IMR-90 (cell line): ENCODE measurements at regions not wholly inside any gene's neighbourhood (a gene's known extent, or its start where the extent isn't known, plus 50 kb on each side); places are given as distances from the start of the nearest gene placed in this dataset.

Experiments
- ATAC-seq: fragments of 200-7000 bp; cut with Tn5 transposase; 2 replicates; pipeline ENCODE4 v1.9.1; 2020; ENCODE audit warnings: low read depth, mild to moderate bottlenecking, moderate library complexity
- BruUV-seq: library from RNA; stranded (reverse); fragments of 400-500 nt; replicated peaks from 2 replicates; lab custom pipeline; 2021; lab: Mats Ljungman, UMichigan
- CTCF ChIA-PET: fragments of 300-600 bp; formaldehyde crosslinking; extraction: SDS; loops from one replicate; lab custom pipeline; 2021; ENCODE audit warnings: antibody characterized with exemption; lab: Yijun Ruan, JAX
- POLR2A ChIA-PET: fragments of 300-600 bp; sonication (Branson Sonifier 250); formaldehyde crosslinking; loops from one replicate; lab custom pipeline; 2022; ENCODE audit warnings: antibody characterized with exemption; ENCODE audit not compliant: unreplicated experiment; lab: Charles Lee
- DNase-seq: peaks from one replicate; pipeline ENCODE4 v3.0.0; 2013
- H2AFZ ChIP-seq: replicated peaks from 2 replicates; pipeline ENCODE3; 2013; ENCODE audit warnings: low read length, mild to moderate bottlenecking; ENCODE audit not compliant: poor library complexity
- H2AK5ac ChIP-seq: 2 replicates; pipeline ENCODE4 v1.6.1; 2013; ENCODE audit warnings: low read depth, low read length, inconsistent platforms
- H2AK9ac ChIP-seq: replicated peaks from 2 replicates; pipeline ENCODE3; 2013; ENCODE audit warnings: mild to moderate bottlenecking, low read depth, low read length, moderate library complexity; ENCODE audit not compliant: poor library complexity
- H2BK120ac ChIP-seq: 2 replicates; pipeline ENCODE4 v1.6.1; 2013; ENCODE audit warnings: low read depth, low read length, inconsistent platforms
- H2BK15ac ChIP-seq: 3 replicates; pipeline ENCODE4 v1.6.1; 2013; ENCODE audit warnings: low read depth, low read length, inconsistent platforms
- H2BK20ac ChIP-seq: 2 replicates; pipeline ENCODE4 v1.6.1; 2013; ENCODE audit warnings: low read depth, mild to moderate bottlenecking, inconsistent platforms, low read length, moderate library complexity
- H2BK5ac ChIP-seq: 2 replicates; pipeline ENCODE4 v1.6.1; 2013; ENCODE audit warnings: mild to moderate bottlenecking, low read depth, low read length, inconsistent platforms; ENCODE audit not compliant: poor library complexity, severe bottlenecking
- H3K14ac ChIP-seq: replicated peaks from 2 replicates; pipeline ENCODE4 v1.6.1; 2013; ENCODE audit warnings: low read depth, low read length, inconsistent platforms
- H3K18ac ChIP-seq: 2 replicates; pipeline ENCODE4 v1.6.1; 2013; ENCODE audit warnings: low read depth, low read length, control low read depth
- H3K23ac ChIP-seq: 2 replicates; pipeline ENCODE4 v1.6.1; 2013; ENCODE audit warnings: low read depth, low read length, inconsistent platforms
- H3K27ac ChIP-seq: 2 replicates; pipeline ENCODE4 v1.5.1; 2013; ENCODE audit warnings: mild to moderate bottlenecking, control low read depth, low read length; ENCODE audit not compliant: insufficient read depth
- H3K27me3 ChIP-seq: 2 replicates; pipeline ENCODE4 v1.6.1; 2013; ENCODE audit warnings: low read length; ENCODE audit not compliant: control insufficient read depth, insufficient read depth
- H3K36me3 ChIP-seq: 2 replicates; pipeline ENCODE4 v1.6.1; 2013; ENCODE audit warnings: low read length, mixed read lengths; ENCODE audit not compliant: control insufficient read depth, insufficient read depth
- H3K4ac ChIP-seq: 2 replicates; pipeline ENCODE4 v1.6.1; 2013; ENCODE audit warnings: low read depth, low read length, inconsistent platforms
- H3K4me1 ChIP-seq: 2 replicates; pipeline ENCODE4 v1.6.1; 2013; ENCODE audit warnings: low read length, mixed read lengths; ENCODE audit not compliant: control insufficient read depth, insufficient read depth
- H3K4me2 ChIP-seq: 2 replicates; pipeline ENCODE4 v1.6.1; 2013; ENCODE audit warnings: low read depth, mild to moderate bottlenecking, control low read depth, low read length, moderate library complexity
- H3K4me3 ChIP-seq: 2 replicates; pipeline ENCODE4 v1.5.1; 2013; ENCODE audit warnings: low read depth, mild to moderate bottlenecking, control low read depth, low read length, moderate library complexity; ENCODE audit not compliant: insufficient read depth
- H3K56ac ChIP-seq: 2 replicates; pipeline ENCODE4 v1.6.1; 2013; ENCODE audit warnings: low read length, inconsistent platforms; ENCODE audit not compliant: insufficient read depth; ENCODE audit errors: extremely low read depth
- H3K79me1 ChIP-seq, 2 experiments: 2 replicates each; pipeline ENCODE4 v1.6.1; 2013; ENCODE audit warnings: low read length in 2 of 2, inconsistent platforms in 1 of 2, low read depth in 1 of 2
- H3K9ac ChIP-seq: 2 replicates; pipeline ENCODE4 v1.6.1; 2013; ENCODE audit warnings: low read depth, low read length, control low read depth
- H3K9me1 ChIP-seq: 2 replicates; pipeline ENCODE4 v1.6.1; 2013; ENCODE audit warnings: low read length, inconsistent platforms; ENCODE audit not compliant: insufficient read depth
- H3K9me3 ChIP-seq: 2 replicates; pipeline ENCODE4 v1.6.1; 2013; ENCODE audit warnings: low read length; ENCODE audit not compliant: control insufficient read depth, insufficient read depth
- H4K20me1 ChIP-seq: 2 replicates; pipeline ENCODE4 v1.6.1; 2013; ENCODE audit warnings: low read length, inconsistent platforms; ENCODE audit not compliant: insufficient read depth
- H4K5ac ChIP-seq: 2 replicates; pipeline ENCODE4 v1.6.1; 2013; ENCODE audit warnings: mild to moderate bottlenecking, low read depth, low read length, control low read depth
- H4K8ac ChIP-seq, 2 experiments: 2 replicates each; pipeline ENCODE4 v1.6.1; 2013; ENCODE audit warnings: low read depth in 2 of 2, low read length in 2 of 2, control low read depth in 1 of 2, inconsistent platforms in 1 of 2
- H4K91ac ChIP-seq: 2 replicates; pipeline ENCODE4 v1.6.1; 2013; ENCODE audit warnings: low read depth, low read length, inconsistent platforms; ENCODE audit not compliant: insufficient read depth
- CHD1 ChIP-seq: IDR thresholded peaks from 2 replicates; pipeline ENCODE4 v1.6.1; 2012; ENCODE audit warnings: low read depth, low read length, improper control_type of control experiment
- MAZ ChIP-seq: IDR thresholded peaks from 2 replicates; pipeline ENCODE4 v1.6.1; 2012; ENCODE audit warnings: low read depth, mild to moderate bottlenecking, low read length, improper control_type of control experiment, moderate library complexity, borderline replicate concordance
- SMC3 ChIP-seq: fragments of 150-350 bp; IDR thresholded peaks from 2 replicates; pipeline ENCODE4 v1.6.1; 2016; ENCODE audit warnings: low read depth, mild to moderate bottlenecking, antibody characterized with exemption, low read length, moderate library complexity
- WGBS, 2 experiments: methylation state at CpG; one replicate each; pipeline versions ENCODE4 v1.1.5 to v1.1.7; 2013; ENCODE audit warnings: missing lambda C conversion rate in 2 of 2; ENCODE audit not compliant: insufficient read length in 1 of 2; ENCODE audit errors: extremely low coverage in 2 of 2; 5-methylcytosine and 5-hydroxymethylcytosine counted together
- dilution Hi-C: fragments of 300-500 bp; cut with HindIII; formaldehyde crosslinking; loops from one replicate; pipeline ENCODE4 v1.14.3; 2018; ENCODE audit warnings: low sequenced_read_pairs; ENCODE audit not compliant: unreplicated experiment
- in situ Hi-C: fragments of 300-500 bp; cut with MboI; formaldehyde crosslinking; loops from 3 replicates; pipeline ENCODE4 v1.14.3; 2019; ENCODE audit warnings: low sequenced_read_pairs, inconsistent platforms, mixed read lengths
- intact Hi-C: fragments of 100-400 bp; cut with micrococcal nuclease; formaldehyde crosslinking; loops from 2 replicates; pipeline ENCODE4 v1.10.0; 2022

- H3K4me1 ChIP-seq = no peaks in the 10 kb centered on the region
- no peak for TF ChIP-seq MAZ
- TF ChIP-seq CHD1 = no peak
- TF ChIP-seq SMC3 = no peak
- no peak overlapping the region for H2AK9ac ChIP-seq
- DNase-seq (no peak), ATAC-seq (no peak)
- H3K4me2 ChIP-seq = no peak overlapping the region
- intact Hi-C loops = no loop called here
- H2BK5ac ChIP-seq = no peak overlapping the region
- H4K20me1 ChIP-seq = no peaks in the 10 kb centered on the region
- H2AFZ ChIP-seq = no peak overlapping the region
- no peaks in the 10 kb centered on the region for H3K9me1 ChIP-seq
- no peak overlapping the region for H2AK5ac ChIP-seq
- no peak overlapping the region for H3K27ac ChIP-seq
- dilution Hi-C loops = no loop called here
- no peak overlapping the region for H4K5ac ChIP-seq
- H3K79me1 ChIP-seq = no peaks in the 10 kb centered on the region
- no peak overlapping the region for H3K14ac ChIP-seq
- no peaks in the 10 kb centered on the region for H3K36me3 ChIP-seq
- WGBS, 2 experiments = 20% methylated on average over 1 of the region's 4 CpGs; no CpG with 5 or more reads in 1 of the 2 experiments
- H2BK15ac ChIP-seq = no peak overlapping the region
- in situ Hi-C loops = no loop called here
- no TSS peak for BruUV-seq
- H2BK20ac ChIP-seq = no peak overlapping the region
- H3K4ac ChIP-seq = no peak overlapping the region
- H3K56ac ChIP-seq = no peak overlapping the region
- no peak overlapping the region for H2BK120ac ChIP-seq
- H3K23ac ChIP-seq = no peak overlapping the region
- no peak overlapping the region for H3K18ac ChIP-seq
- no peak overlapping the region for H4K91ac ChIP-seq
- CTCF ChIA-PET = no interaction called here
- H3K27me3 ChIP-seq = no peaks in the 10 kb centered on the region
- no peak overlapping the region for H3K4me3 ChIP-seq
- POLR2A ChIA-PET = no interaction called here
- H3K9me3 ChIP-seq = peaks cover 8% of the 10 kb centered on the region; the same call in 1 of the 2 replicates
- H3K9ac ChIP-seq = no peak overlapping the region
- no peak overlapping the region for H4K8ac ChIP-seq
Observed at GRCh38 chr18:70732916-70733315, 444.1 kb downstream of the SOCS6 start.
